ENCODE measurements at regions not wholly inside any gene's neighbourhood (a gene's known extent, or its start where the extent isn't known, plus 50 kb on each side); places are given as distances from the start of the nearest gene placed in this dataset.

- POLR2A ChIA-PET = no interaction called here
- Histone ChIP-seq H3K9me3 (ENCODE audit: control insufficient read depth, insufficient read depth, low read length) (no peaks in the 10 kb centered on the region; the same call in 1 of the 2 replicates), H3K27me3 (ENCODE audit: control insufficient read depth, insufficient read depth, low read length) (peaks cover 2% of the 10 kb centered on the region), H3K4me3 (ENCODE audit: low read depth, low read length) (no peak overlapping the region), H3K27ac (ENCODE audit: low read depth, low read length) (no peak overlapping the region)
- TF ChIP-seq, protein P1, sequence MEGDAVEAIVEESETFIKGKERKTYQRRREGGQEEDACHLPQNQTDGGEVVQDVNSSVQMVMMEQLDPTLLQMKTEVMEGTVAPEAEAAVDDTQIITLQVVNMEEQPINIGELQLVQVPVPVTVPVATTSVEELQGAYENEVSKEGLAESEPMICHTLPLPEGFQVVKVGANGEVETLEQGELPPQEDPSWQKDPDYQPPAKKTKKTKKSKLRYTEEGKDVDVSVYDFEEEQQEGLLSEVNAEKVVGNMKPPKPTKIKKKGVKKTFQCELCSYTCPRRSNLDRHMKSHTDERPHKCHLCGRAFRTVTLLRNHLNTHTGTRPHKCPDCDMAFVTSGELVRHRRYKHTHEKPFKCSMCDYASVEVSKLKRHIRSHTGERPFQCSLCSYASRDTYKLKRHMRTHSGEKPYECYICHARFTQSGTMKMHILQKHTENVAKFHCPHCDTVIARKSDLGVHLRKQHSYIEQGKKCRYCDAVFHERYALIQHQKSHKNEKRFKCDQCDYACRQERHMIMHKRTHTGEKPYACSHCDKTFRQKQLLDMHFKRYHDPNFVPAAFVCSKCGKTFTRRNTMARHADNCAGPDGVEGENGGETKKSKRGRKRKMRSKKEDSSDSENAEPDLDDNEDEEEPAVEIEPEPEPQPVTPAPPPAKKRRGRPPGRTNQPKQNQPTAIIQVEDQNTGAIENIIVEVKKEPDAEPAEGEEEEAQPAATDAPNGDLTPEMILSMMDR (IDR thresholded peaks at IDR 0.05; ENCODE audit: low read depth, low read length) = no peak
- CTCF ChIA-PET = no interaction called here
- no peak for DNase-seq (ENCODE audit: low read depth, low spot score)
Observed at GRCh38 chr20:17042122-17042521, 184.7 kb upstream of the PCSK2 start.

DNA sequence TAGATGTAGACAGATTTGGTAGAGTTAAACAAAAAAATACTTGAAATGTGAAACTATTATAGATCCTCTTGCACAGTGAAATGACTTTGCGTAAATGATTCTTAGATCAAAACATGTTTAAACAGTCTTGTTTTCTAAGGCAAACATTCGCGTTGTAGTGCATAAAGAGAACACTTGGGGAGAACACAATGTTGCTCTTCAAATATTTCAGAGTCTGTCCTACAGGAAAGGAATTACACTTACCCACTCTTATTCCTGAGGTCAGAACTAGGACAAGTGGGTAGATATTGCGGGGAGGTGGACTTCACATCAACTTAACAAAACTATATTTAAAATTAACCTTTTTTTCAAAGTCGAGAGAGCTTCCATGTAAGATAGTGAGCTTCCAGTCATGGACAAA, 183.5 kb upstream of the PCSK2 start:
- TF ChIP-seq, protein P1 (IDR thresholded peaks at IDR 0.05; ENCODE audit: low read depth, low read length) = no peak
- no peak overlapping the region for H3K4me3 ChIP-seq (ENCODE audit: low read depth, low read length)
- ChIA-PET CTCF (no interaction called here), POLR2A (no interaction called here)
- no peaks in the 10 kb centered on the region; the same call in 1 of the 2 replicates for H3K9me3 ChIP-seq (ENCODE audit: control insufficient read depth, insufficient read depth, low read length)
- no peak overlapping the region for H3K27ac ChIP-seq (ENCODE audit: low read depth, low read length)
- peaks cover 2% of the 10 kb centered on the region for H3K27me3 ChIP-seq (ENCODE audit: control insufficient read depth, insufficient read depth, low read length)
- no peak for DNase-seq (ENCODE audit: low read depth, low spot score)

DNA sequence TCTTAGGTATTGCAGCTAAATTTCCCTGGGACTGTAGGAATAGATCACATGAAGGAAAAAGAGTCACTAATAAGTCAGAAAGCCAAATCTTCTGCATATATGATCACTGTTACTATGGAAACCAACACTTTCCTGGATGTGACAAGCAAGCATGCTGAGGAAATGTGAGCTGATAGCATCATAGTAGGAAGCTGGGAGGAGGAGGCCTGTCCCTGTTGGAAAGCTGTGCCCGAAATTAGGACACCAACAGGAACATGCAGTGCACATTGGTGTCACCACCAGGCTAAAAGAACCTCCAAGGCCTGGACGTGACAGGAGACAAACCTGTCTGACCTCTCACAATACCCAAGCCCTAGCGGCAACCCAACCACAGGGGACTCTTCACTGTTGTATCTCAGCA, 181.9 kb upstream of the PCSK2 start:
- ChIA-PET CTCF (no interaction called here), POLR2A (no interaction called here)
- Histone ChIP-seq H3K4me3 (ENCODE audit: low read depth, low read length) (no peak overlapping the region), H3K27ac (ENCODE audit: low read depth, low read length) (no peak overlapping the region), H3K27me3 (ENCODE audit: control insufficient read depth, insufficient read depth, low read length) (peaks cover 2% of the 10 kb centered on the region), H3K9me3 (ENCODE audit: control insufficient read depth, insufficient read depth, low read length) (no peaks in the 10 kb centered on the region; the same call in 1 of the 2 replicates)
- no peak for DNase-seq (ENCODE audit: low read depth, low spot score)
- TF ChIP-seq, protein P1 (IDR thresholded peaks at IDR 0.05; ENCODE audit: low read depth, low read length) = no peak

GRCh38 chr20:17059465-17059864, 167.4 kb upstream of the PCSK2 start:
- DNase-seq (ENCODE audit: low read depth, low spot score) = no peak
- Histone ChIP-seq H3K9me3 (ENCODE audit: control insufficient read depth, insufficient read depth, low read length) (peaks cover 8% of the 10 kb centered on the region; the same call in 1 of the 2 replicates), H3K4me3 (ENCODE audit: low read depth, low read length) (no peak overlapping the region), H3K27me3 (ENCODE audit: control insufficient read depth, insufficient read depth, low read length) (no peaks in the 10 kb centered on the region), H3K27ac (ENCODE audit: low read depth, low read length) (no peak overlapping the region)
- TF ChIP-seq, protein P1 (IDR thresholded peaks at IDR 0.05; ENCODE audit: low read depth, low read length) = no peak
- CTCF ChIA-PET = no interaction called here
- POLR2A ChIA-PET = no interaction called here

GRCh38 chr20:17061715-17062114, 165.1 kb upstream of the PCSK2 start:
- CTCF ChIA-PET = interaction anchor here (1.0 kb wide), 1 partner anchor 260 kb away, joined by 3 read pairs; no protein-coding TSS in a partner anchor
- POLR2A ChIA-PET = no interaction called here

More at GRCh38 chr20:17061715-17062114, 165.1 kb upstream of the PCSK2 start:
- TF ChIP-seq, protein P1 (IDR thresholded peaks at IDR 0.05; ENCODE audit: low read depth, low read length) = no peak
- Histone ChIP-seq H3K27me3 (ENCODE audit: control insufficient read depth, insufficient read depth, low read length) (no peaks in the 10 kb centered on the region), H3K4me3 (ENCODE audit: low read depth, low read length) (no peak overlapping the region), H3K27ac (ENCODE audit: low read depth, low read length) (no peak overlapping the region), H3K9me3 (ENCODE audit: control insufficient read depth, insufficient read depth, low read length) (peaks cover 2% of the 10 kb centered on the region; the same call in 1 of the 2 replicates)
- DNase-seq (ENCODE audit: low read depth, low spot score) = no peak
